ENCODE measurements at regions not wholly inside any gene's neighbourhood (a gene's known extent, or its start where the extent isn't known, plus 50 kb on each side); places are given as distances from the start of the nearest gene placed in this dataset.

- no peak for TF ChIP-seq JUND (IDR thresholded peaks at IDR 0.05)
- no peak for TF ChIP-seq POLR2A (IDR thresholded peaks at IDR 0.05; ENCODE audit: borderline replicate concordance, extremely low read depth, insufficient read depth, insufficient read length)
- TF ChIP-seq, protein P1, sequence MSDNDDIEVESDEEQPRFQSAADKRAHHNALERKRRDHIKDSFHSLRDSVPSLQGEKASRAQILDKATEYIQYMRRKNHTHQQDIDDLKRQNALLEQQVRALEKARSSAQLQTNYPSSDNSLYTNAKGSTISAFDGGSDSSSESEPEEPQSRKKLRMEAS (IDR thresholded peaks at IDR 0.05): no peak
- TF ChIP-seq, protein P2, sequence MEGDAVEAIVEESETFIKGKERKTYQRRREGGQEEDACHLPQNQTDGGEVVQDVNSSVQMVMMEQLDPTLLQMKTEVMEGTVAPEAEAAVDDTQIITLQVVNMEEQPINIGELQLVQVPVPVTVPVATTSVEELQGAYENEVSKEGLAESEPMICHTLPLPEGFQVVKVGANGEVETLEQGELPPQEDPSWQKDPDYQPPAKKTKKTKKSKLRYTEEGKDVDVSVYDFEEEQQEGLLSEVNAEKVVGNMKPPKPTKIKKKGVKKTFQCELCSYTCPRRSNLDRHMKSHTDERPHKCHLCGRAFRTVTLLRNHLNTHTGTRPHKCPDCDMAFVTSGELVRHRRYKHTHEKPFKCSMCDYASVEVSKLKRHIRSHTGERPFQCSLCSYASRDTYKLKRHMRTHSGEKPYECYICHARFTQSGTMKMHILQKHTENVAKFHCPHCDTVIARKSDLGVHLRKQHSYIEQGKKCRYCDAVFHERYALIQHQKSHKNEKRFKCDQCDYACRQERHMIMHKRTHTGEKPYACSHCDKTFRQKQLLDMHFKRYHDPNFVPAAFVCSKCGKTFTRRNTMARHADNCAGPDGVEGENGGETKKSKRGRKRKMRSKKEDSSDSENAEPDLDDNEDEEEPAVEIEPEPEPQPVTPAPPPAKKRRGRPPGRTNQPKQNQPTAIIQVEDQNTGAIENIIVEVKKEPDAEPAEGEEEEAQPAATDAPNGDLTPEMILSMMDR (IDR thresholded peaks at IDR 0.05 in 2 of 3, conservative IDR thresholded peaks at IDR 0.05 in 1 of 3; ENCODE audit: borderline replicate concordance in 1 of 3, insufficient read depth in 1 of 3, low read depth in 2 of 3, low read length in 2 of 3): no peak
These were observed 250.3 kb upstream of the CDH11 start for GRCh38 chr16:65372171-65372570.
